HuH-7.5 (cell line): ENCODE measurements at regions not wholly inside any gene's neighbourhood (a gene's known extent, or its start where the extent isn't known, plus 50 kb on each side); places are given as distances from the start of the nearest gene placed in this dataset.
"Not testable (repeated sequence)": the region's sequence is repeated elsewhere in the genome, so short reads cannot be mapped to it uniquely, and the experiment has no call there.

Source experiments
- DNase-seq: peaks from one replicate; pipeline ENCODE4 v3.0.0; 2011; ENCODE audit warnings: low spot score

GRCh38 chr5:91487420-91487819 is 104.3 kb upstream of the ARRDC3 start:
- no peak for DNase-seq

DNA sequence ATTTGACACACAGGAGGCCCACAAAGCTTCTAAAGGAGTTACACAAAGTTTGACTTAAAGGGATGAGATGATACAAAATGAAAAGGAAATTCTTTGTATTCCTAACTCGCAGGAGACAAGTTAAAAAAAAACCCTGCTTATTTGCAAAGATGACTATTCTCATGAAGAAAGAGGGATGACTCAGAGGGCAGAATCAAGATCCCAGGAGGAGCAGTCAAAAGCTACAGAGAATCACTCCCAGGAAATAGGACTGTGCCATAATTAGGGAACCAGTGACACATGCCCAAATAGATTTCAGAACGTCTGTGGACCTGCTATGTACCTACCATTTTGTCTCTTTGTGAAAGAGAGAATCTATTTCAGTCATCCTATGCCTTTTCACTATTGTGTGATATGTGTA is 103.5 kb upstream of the ARRDC3 start:
- no peak for DNase-seq

DNA sequence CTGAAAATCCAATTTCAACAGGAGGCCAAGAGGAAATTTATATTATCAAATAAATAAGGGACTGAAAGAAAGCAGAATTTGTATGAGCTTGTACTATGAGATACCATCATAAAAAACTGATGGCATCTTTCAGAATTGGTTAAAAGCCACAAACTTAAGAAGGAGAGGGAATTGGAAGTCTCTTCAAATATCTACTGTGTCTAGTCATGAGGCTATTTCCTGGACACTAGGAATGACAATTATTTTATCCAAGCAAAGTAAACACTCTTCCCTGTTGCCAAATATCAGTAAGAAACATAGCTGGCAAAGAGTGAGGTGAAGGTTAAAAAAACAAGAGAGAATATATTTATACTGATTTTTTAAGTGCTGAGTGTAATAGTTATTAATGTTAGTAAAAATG is 101.5 kb upstream of the ARRDC3 start:
- DNase-seq: no peak

DNA sequence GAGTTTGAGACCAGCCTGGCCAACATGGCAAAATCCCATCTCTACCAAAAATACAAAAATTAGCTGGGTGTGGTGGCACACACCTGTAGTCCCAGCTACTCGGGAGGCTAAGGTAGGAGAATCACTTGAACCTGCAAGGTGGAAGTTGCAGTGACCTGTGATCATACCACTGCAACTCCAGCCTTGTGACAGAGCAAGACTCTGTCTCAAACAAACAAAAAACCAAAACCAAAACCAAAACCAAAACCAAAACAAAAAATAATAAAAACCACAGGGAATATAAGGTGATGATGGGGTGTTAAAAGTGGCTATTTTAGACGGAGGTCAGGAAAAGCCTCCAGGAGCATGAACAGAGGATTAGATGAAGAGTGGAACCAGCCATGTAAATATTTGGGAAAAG is 96.3 kb upstream of the ARRDC3 start:
- DNase-seq: not testable (repeated sequence)

DNA sequence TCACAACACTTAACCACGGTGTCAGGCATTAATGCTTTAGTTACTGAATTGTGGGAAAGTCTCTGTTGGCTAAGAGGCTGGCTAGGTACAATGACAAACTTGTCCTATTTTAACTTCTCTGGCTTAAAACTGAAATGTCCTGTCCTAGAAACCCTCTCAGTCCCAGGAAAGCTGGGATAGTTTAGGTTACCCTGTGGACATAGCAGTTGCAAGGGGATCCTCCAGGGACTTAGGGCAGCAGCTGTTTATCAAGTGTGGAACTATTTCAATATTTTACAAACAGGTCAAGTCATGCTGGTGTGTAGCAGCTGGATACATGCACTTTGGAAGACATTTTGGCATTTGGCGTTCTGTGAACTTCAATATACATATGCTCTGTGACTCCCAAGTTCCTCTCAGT is 95.0 kb upstream of the ARRDC3 start:
- no peak for DNase-seq

- DNase-seq: no peak
These were observed 94.3 kb upstream of the ARRDC3 start for GRCh38 chr5:91477408-91477807.

DNA sequence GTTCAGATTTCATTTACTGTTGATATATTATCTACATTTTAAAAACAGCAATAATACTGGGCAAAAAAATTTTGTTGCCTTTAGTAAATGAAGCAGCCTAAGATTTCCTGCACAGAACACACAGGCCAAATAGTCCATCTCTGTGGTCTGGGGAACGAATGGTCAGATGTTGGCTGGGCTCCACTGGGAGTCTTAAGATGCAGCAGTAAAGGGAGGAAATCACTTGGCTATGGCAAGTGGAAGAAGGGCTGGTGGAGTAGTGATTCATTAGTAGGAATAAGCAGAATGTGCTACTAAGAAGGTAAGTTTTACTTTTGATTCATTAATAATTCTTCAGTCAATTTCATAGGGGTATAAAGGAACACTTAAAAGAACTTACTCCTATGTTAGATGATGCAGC is 91.1 kb upstream of the ARRDC3 start:
- no peak for DNase-seq

DNA sequence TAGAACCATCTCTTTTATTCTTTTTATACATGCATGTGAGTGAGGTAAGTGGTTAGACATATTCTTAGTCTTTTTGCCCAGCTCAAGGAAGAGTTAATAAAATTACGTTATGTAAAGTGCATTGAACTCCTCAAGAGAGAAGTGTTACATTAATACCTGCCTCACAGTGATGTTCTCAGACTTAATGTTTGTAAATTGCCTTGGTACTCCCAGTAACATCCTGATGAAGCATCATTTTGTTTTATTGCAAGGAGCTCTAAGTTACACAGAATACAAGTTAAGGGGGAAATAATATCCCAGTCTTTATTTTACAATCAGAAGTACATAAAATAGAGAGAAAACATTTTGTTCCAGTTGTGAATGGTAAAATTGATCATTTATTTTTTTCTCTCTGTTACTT is 89.5 kb upstream of the ARRDC3 start:
- no peak for DNase-seq

DNA sequence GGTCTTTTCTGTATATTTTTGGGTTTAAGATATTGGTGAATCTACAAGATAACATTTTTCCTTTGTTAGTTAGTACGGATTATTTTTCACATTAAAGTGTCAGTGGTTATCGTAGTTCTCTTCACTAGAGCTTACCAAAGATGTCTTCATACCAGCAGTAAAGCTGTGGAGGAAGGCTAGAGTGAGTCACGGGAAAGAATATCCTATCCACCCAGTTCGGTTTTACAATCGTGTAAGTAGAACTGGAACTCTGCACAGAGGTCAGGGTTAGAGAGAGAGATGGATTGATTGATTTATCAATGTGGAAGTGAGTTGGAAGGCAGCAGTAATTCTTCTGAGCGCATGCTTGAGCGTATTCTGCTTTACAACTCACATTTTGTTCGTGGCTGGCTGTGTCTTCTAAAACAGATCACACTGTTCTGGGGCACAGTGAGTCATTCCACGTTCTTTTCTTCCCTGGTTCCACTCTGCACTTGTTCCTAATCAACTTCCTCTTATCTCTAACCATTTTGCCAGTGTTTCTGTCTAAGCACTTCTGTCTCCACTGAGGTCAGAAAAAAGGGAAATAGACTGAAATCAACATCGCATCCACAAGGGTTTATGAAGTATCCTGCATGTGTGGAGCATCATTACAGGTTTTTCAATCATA is 86.5 kb upstream of the ARRDC3 start:
- no peak for DNase-seq

DNA sequence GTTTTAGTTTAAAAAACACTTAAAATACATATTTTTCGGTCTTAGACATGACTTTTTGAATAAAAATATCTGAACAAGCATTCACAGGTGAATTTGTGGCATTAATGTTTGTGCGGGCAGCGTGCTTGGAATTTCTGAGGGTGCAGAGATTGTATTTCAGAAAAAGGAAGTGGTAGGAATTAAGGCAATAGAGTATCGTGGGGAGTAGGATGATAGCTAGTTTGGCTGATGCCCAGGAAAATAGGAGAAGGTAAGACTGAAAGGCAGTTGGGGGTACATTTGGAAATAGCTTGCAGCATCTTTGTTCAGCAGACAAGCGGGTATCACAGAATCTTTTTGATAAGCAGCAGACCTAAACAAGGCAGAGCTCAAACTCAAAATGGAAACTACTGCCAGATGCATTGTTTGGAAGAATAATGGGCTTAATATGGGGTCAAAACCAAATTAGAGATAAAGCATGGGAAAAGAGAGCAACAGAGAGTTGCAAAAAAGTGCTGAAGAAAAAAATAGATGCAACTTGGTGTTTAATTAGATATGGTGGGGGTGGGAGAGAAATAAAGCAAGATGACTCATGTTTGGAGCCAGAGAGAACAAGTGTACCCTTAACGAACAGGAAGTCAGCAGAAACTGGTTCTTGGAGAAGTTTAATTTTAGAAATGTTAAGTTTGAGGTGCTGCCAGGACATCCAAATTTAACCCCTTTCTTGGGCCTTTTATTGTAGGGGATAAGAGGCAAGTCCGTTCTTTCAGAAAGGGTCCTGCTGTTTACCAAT is 85.7 kb upstream of the ARRDC3 start:
- DNase-seq: no peak

DNA sequence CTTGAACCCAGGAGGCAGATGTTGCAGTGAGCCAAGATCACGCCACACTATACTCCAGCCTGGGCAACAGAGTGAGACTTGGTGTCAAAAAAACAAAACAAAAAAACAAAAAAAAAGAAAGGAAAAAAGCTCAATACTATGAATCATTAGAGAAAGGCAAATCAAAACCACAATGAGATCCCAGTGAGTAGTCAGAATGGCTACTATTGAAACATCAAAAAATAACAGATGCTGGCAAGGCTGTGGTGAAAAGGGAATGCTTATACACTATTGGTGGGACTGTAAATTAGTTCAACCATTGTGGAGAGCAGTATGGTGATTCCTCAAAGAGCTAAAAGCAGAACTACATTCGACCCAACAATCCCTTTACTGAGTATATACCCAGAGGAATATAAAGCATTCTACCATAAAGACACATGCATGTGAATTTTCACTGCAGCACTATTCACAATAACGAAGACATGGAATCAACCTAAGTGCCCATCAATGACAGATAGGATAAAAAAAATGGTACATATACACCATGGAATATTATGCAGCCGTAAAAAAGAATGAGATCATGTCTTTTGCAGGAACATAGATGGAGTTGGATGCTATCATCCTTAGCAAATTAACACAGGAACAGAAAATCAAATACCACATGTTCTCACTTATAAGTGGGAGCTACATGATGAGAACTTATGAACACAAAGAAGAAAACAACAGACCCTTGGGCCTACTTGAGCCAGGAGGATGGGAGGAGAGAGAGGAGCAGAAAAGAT is 81.9 kb upstream of the ARRDC3 start:
- DNase-seq: no peak

DNA sequence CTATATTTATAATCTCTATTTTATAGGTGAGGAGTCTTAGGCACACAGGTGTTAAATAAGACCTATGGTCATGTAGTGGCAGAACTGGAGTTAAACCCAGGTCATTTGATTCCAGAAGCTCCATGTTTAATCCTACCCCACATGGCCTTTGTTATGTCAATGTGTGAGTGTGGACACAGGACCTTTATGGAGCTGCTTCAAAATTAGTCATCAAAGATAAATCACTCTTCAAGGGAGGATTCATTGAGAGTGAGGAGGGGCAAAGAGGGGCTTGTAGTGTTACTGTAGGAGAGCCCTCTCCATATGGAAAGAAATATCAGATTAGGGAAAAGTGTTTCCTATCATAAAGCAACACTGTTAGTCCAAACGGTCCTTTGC is 74.6 kb upstream of the ARRDC3 start:
- no peak for DNase-seq

- no peak for DNase-seq
These were observed 74.0 kb upstream of the ARRDC3 start for GRCh38 chr5:91456928-91457680.

GRCh38 chr5:91449083-91449482 is 66.0 kb upstream of the ARRDC3 start:
- no peak for DNase-seq

- DNase-seq: not testable (repeated sequence)
These were observed 65.0 kb upstream of the ARRDC3 start for GRCh38 chr5:91448079-91448478.

DNA sequence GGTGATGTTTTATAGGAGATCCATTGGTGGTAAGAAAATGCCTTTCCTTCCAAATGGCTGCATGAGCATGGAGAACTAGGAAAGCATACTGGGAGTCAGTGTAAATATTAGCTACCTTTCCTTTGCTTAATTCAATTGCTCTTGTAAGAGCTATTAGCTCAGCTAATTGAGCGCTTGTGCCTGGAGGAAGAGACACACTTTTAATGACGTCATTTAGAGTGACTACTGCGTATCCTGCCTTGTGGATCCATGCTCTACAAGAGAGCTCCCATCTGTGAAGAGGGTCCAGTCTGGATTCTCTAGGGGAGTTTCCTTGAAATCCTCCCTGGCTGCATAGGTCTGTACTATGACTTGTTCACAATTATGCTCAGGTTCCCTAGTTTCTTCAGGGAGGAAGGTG is 63.8 kb upstream of the ARRDC3 start:
- not testable (repeated sequence) for DNase-seq

DNA sequence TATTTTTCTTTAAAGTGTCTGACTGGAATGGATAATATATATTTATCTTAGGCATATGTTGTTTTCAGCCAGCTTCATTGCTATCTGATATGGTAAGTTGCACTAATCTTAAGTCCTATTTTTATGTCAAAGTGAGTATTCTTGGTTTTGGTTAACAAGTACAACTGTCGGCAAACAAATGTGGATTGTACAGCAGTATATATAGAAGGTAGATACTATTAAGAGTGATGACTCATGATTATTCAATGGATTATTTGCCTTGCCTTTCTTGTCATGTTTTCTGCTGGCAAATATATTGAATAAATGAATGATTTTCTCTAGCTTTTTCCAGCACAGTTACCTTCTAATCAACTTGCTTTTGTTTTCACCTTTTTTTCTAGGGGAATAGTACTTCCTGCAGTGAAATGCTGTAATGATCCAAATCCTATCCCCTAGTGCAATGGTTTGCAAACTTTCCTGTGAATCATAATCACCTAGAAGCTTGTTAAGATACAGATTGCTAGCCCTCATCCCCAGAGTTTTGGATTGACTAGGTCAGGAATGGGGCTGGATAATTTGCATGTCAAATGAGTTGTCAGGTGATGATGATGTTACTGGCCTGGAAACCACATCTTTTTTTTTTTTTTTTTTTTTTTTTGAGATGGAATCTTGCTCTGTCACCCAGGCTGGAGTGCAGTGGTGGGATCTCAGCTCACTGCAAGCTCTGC is 60.8 kb upstream of the ARRDC3 start:
- no peak for DNase-seq

GRCh38 chr5:91443023-91443422 is 59.9 kb upstream of the ARRDC3 start:
- DNase-seq: no peak

DNA sequence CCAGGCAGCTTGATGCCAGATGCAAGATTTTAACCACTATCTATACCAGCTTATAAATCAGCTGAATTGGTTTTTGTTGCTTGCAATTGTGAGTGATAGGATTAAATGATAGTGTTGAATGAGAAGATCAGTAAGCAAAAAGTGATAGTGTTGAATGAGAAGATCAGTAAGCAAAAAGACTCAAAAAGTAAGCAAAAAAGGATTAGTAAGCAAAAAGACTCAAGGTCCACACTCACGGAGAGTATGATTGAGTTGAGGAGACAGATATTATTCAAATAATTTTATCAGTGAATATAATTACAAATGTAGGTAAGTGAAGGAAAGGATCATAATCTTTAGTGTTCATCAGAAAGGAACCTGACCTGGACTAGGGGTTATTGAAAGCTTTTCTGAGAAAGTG is 58.0 kb upstream of the ARRDC3 start:
- no peak for DNase-seq

DNA sequence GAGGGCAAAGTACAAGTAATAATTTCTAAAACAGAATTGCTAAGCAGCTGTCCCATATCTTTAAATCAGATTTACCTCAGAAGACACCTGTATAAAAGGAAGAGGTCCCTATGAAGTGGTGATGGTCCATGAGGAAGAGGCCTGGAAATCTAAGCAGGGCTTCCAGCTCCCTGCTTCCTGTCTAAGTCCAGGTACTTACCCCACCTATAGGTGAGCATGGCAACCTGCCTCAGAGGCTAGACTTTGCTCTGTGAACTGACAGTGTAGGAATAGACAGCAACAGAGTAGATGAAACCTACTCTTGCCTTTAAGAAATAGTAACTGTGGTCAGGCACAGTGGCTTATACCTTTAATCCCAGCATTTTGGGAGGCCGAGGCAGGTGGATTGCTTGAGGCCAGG is 55.8 kb upstream of the ARRDC3 start:
- DNase-seq: no peak

DNA sequence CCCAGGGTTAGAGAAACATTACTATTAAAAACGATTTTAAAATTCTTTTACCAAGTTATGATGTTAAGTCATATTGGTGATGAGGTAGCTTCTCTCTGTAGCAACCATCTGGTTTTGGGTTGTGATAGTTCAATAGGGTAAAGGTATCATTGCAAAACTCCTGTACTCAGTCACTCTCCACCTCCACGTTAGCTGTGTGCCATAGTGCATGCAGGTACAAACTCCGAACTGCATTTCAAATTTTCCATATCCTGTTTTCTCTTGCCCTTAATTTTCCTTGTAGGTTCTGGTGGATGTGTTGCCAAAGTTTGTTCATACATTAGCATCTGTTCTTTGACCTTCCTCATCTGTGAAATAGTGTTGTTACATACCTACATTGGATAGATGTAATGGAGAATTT is 53.1 kb upstream of the ARRDC3 start:
- DNase-seq: no peak

- DNase-seq: no peak
These were observed 51.2 kb upstream of the ARRDC3 start for GRCh38 chr5:91434348-91434747.
